GM23248 (cell line): ENCODE measurements at regions not wholly inside any gene's neighbourhood (a gene's known extent, or its start where the extent isn't known, plus 50 kb on each side); places are given as distances from the start of the nearest gene placed in this dataset.

Experiments
- DNase-seq: peaks from one replicate; pipeline ENCODE4 v3.0.0-alpha.2; 2015
- H2AFZ ChIP-seq: fragments of 200-600 bp; sonication (generic); 2 replicates; pipeline ENCODE4 v1.6.1; 2016; ENCODE audit warnings: antibody characterized with exemption
- H3F3A ChIP-seq: fragments of 200-600 bp; sonication (generic); 2 replicates; pipeline ENCODE4 v1.6.1; 2016; ENCODE audit warnings: mild to moderate bottlenecking, antibody characterized with exemption, mixed run types; ENCODE audit not compliant: insufficient read depth
- H3K27ac ChIP-seq: fragments of 200-600 bp; sonication (generic); 2 replicates; pipeline ENCODE4 v1.5.1; 2016; ENCODE audit warnings: mild to moderate bottlenecking
- H3K27me3 ChIP-seq: fragments of 200-600 bp; sonication (generic); replicated peaks from 2 replicates; pipeline ENCODE4 v1.6.1; 2016; ENCODE audit warnings: mild to moderate bottlenecking; ENCODE audit not compliant: insufficient read depth
- H3K36me3 ChIP-seq: fragments of 200-600 bp; sonication (generic); 2 replicates; pipeline ENCODE4 v1.6.1; 2016; ENCODE audit warnings: low read depth, mild to moderate bottlenecking
- H3K4me1 ChIP-seq: fragments of 200-600 bp; sonication (generic); 2 replicates; pipeline ENCODE4 v1.6.1; 2016; ENCODE audit warnings: mild to moderate bottlenecking; ENCODE audit not compliant: insufficient read depth
- H3K4me2 ChIP-seq: fragments of 200-600 bp; sonication (generic); one replicate; pipeline ENCODE4 v1.6.1; 2016; ENCODE audit warnings: mild to moderate bottlenecking; ENCODE audit not compliant: unreplicated experiment
- H3K4me3 ChIP-seq: fragments of 200-600 bp; sonication (generic); 2 replicates; pipeline ENCODE4 v1.5.1; 2016; ENCODE audit warnings: mild to moderate bottlenecking
- H3K79me2 ChIP-seq: fragments of 200-600 bp; sonication (generic); 2 replicates; pipeline ENCODE4 v1.6.1; 2016; ENCODE audit warnings: mild to moderate bottlenecking; ENCODE audit not compliant: insufficient read depth
- H3K9ac ChIP-seq: fragments of 200-600 bp; sonication (generic); 2 replicates; pipeline ENCODE4 v1.6.1; 2016; ENCODE audit warnings: mild to moderate bottlenecking
- H3K9me2 ChIP-seq: fragments of 200-600 bp; sonication (generic); 2 replicates; pipeline ENCODE4 v1.6.1; 2016; ENCODE audit warnings: mixed run types, mild to moderate bottlenecking, moderate library complexity; ENCODE audit not compliant: insufficient read depth
- H3K9me3 ChIP-seq: fragments of 200-600 bp; sonication (generic); one replicate; pipeline ENCODE4 v1.6.1; 2017; ENCODE audit warnings: low read depth
- H4K20me1 ChIP-seq: fragments of 200-600 bp; sonication (generic); 2 replicates; pipeline ENCODE4 v1.6.0; 2016; ENCODE audit not compliant: insufficient read depth
- EZH2 ChIP-seq: fragments of 200-600 bp; sonication (generic); IDR thresholded peaks from 2 replicates; pipeline ENCODE4 v1.6.1; 2018; ENCODE audit warnings: antibody characterized with exemption, mild to moderate bottlenecking; ENCODE audit not compliant: insufficient read depth, poor library complexity, severe bottlenecking
- EZH2phosphoT487 ChIP-seq: fragments of 200-600 bp; sonication (generic); IDR thresholded peaks from 2 replicates; pipeline ENCODE4 v1.6.1; 2018; ENCODE audit warnings: antibody characterized with exemption, moderate library complexity, mild to moderate bottlenecking, low read depth; ENCODE audit not compliant: insufficient read depth
- WGBS, 2 experiments: methylation state at CpG; one replicate each; pipeline ENCODE4 v1.1.6; 2015 to 2017; ENCODE audit warnings: low lambda C conversion rate in 2 of 2, low coverage in 1 of 2; ENCODE audit errors: missing lambda C conversion rate in 2 of 2; 5-methylcytosine and 5-hydroxymethylcytosine counted together
- in situ Hi-C: fragments of 300-500 bp; cut with MboI; formaldehyde crosslinking; loops from 2 replicates; pipeline ENCODE4 v1.15.0; 2020

- Histone ChIP-seq H3K36me3 (no peaks in the 10 kb centered on the region), H3K4me1 (no peaks in the 10 kb centered on the region), H3K9ac (no peak overlapping the region), H4K20me1 (no peaks in the 10 kb centered on the region), H3K9me2 (no peaks in the 10 kb centered on the region), H3K27ac (no peak overlapping the region), H2AFZ (no peak overlapping the region), H3K79me2 (no peaks in the 10 kb centered on the region), H3K9me3 (no peaks in the 10 kb centered on the region), H3F3A (no peaks in the 10 kb centered on the region), H3K4me2 (no peak overlapping the region), H3K4me3 (no peak overlapping the region), H3K27me3 (no peaks in the 10 kb centered on the region; the same call in none of the 2 replicates)
- DNase-seq: no peak
- in situ Hi-C loops: no loop called here
- 73 to 78% methylated on average over 2 of the region's 2 CpGs for WGBS, 2 experiments
- TF ChIP-seq EZH2phosphoT487: no peak
- TF ChIP-seq EZH2: no peak
Measured at GRCh38 chr1:29628190-29628589, 391.9 kb downstream of the PTPRU start.

DNA sequence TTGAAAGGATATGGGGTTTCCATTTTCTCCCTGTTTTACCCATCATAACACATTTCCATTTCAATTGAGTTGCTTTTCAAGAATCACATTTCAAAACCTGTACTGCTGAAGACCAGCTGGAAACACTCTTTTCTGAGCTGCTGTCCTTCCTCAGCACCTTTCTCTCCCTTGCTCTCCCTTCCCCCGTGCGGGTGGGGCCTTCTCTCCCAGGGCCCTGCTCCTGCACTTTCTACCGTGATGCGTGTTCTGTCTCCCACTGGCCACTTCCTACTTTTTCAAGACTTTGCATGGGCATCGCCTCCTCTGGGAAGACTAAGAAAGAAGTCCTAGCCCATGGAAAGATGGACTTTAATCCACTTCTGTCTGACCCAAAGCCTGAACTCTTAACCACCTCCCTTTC is 390.4 kb downstream of the PTPRU start:
- Histone ChIP-seq H3F3A (no peaks in the 10 kb centered on the region), H2AFZ (no peak overlapping the region), H3K79me2 (no peaks in the 10 kb centered on the region), H3K9ac (no peak overlapping the region), H3K4me1 (no peaks in the 10 kb centered on the region), H3K36me3 (no peaks in the 10 kb centered on the region), H4K20me1 (no peaks in the 10 kb centered on the region), H3K9me2 (no peaks in the 10 kb centered on the region), H3K27ac (no peak overlapping the region), H3K27me3 (no peaks in the 10 kb centered on the region; the same call in none of the 2 replicates), H3K9me3 (no peaks in the 10 kb centered on the region), H3K4me3 (no peak overlapping the region), H3K4me2 (no peak overlapping the region)
- WGBS, 2 experiments: 63 to 68% methylated on average over 5 of the region's 5 CpGs
- TF ChIP-seq EZH2phosphoT487 (no peak), EZH2 (no peak)
- DNase-seq: no peak
- in situ Hi-C loops: no loop called here

DNA sequence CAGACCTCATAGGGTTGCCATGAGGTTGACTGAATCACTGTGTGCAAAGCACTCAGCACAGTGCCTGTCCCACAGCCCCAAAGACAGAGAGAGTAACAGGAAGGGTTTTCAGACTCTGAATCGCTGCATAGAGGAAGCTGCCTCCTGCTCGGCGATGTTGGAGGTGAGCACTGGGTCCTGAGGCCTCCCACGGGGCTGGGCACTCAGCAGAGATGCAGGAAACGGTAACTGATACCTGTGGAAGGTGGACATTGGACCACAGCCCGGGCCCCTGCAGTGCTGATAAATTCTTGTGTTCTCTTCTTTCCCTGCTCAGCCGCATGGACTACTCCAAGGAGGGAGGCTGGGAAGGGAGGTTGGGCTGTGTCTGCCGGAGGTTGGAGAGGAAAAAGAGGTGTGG is 389.7 kb downstream of the PTPRU start:
- H3K9me2 ChIP-seq: no peaks in the 10 kb centered on the region
- H2AFZ ChIP-seq: no peak overlapping the region
- no peaks in the 10 kb centered on the region for H3K9me3 ChIP-seq
- DNase-seq: no peak
- H3K36me3 ChIP-seq: no peaks in the 10 kb centered on the region
- H3K27me3 ChIP-seq: no peaks in the 10 kb centered on the region; the same call in none of the 2 replicates
- no peak overlapping the region for H3K9ac ChIP-seq
- no peak overlapping the region for H3K4me3 ChIP-seq
- WGBS, 2 experiments: 60 to 63% methylated on average over 8 of the region's 8 CpGs
- TF ChIP-seq EZH2 (no peak), EZH2phosphoT487 (no peak)
- in situ Hi-C loops: no loop called here
- no peaks in the 10 kb centered on the region for H3K79me2 ChIP-seq
- H4K20me1 ChIP-seq: no peaks in the 10 kb centered on the region
- no peaks in the 10 kb centered on the region for H3K4me1 ChIP-seq
- no peak overlapping the region for H3K4me2 ChIP-seq
- H3K27ac ChIP-seq: no peak overlapping the region
- H3F3A ChIP-seq: no peaks in the 10 kb centered on the region

- TF ChIP-seq EZH2 (no peak), EZH2phosphoT487 (no peak)
- Histone ChIP-seq H3K9me3 (no peaks in the 10 kb centered on the region), H3K36me3 (no peaks in the 10 kb centered on the region), H3F3A (no peaks in the 10 kb centered on the region), H3K9me2 (no peaks in the 10 kb centered on the region), H2AFZ (no peak overlapping the region), H3K4me3 (no peak overlapping the region), H4K20me1 (no peaks in the 10 kb centered on the region), H3K27ac (no peak overlapping the region), H3K9ac (no peak overlapping the region), H3K27me3 (no peaks in the 10 kb centered on the region; the same call in none of the 2 replicates), H3K4me2 (no peak overlapping the region), H3K4me1 (no peaks in the 10 kb centered on the region), H3K79me2 (no peaks in the 10 kb centered on the region)
- in situ Hi-C loops: no loop called here
- DNase-seq: no peak
- 30 to 53% methylated on average over 1 of the region's 1 CpG for WGBS, 2 experiments
Measured at GRCh38 chr1:29625084-29625420, 388.7 kb downstream of the PTPRU start.

GRCh38 chr1:29624320-29625083 is 388.2 kb downstream of the PTPRU start:
- no peak overlapping the region for H3K4me3 ChIP-seq
- H3K27ac ChIP-seq: no peak overlapping the region
- H3K4me1 ChIP-seq: no peaks in the 10 kb centered on the region
- no peaks in the 10 kb centered on the region for H3K79me2 ChIP-seq
- no peak overlapping the region for H3K9ac ChIP-seq
- no peaks in the 10 kb centered on the region for H3K9me3 ChIP-seq
- H4K20me1 ChIP-seq: no peaks in the 10 kb centered on the region
- H3K4me2 ChIP-seq: no peak overlapping the region
- H3F3A ChIP-seq: no peaks in the 10 kb centered on the region
- no peaks in the 10 kb centered on the region; the same call in none of the 2 replicates for H3K27me3 ChIP-seq
- WGBS, 2 experiments: 49 to 51% methylated on average over 9 of the region's 9 CpGs
- no peaks in the 10 kb centered on the region for H3K9me2 ChIP-seq
- H2AFZ ChIP-seq: no peak overlapping the region
- TF ChIP-seq EZH2phosphoT487 (no peak), EZH2 (no peak)
- no peak for DNase-seq
- no peaks in the 10 kb centered on the region for H3K36me3 ChIP-seq
- in situ Hi-C loops: no loop called here
